BE2C (cell line): ENCODE measurements at regions not wholly inside any gene's neighbourhood (a gene's known extent, or its start where the extent isn't known, plus 50 kb on each side); places are given as distances from the start of the nearest gene placed in this dataset.

ENCODE experiments used
- DNase-seq: peaks from one replicate; pipeline ENCODE4 v3.0.0-alpha.2; 2020
- H3K27me3 ChIP-seq: fragments of 250-450 bp; sonication (Bioruptor Pico); 2 replicates; pipeline ENCODE4 v1.5.1; 2020; ENCODE audit warnings: mild to moderate bottlenecking
- H3K36me3 ChIP-seq: fragments of 250-450 bp; sonication (Bioruptor Pico); 2 replicates; pipeline ENCODE4 v1.5.1; 2020; ENCODE audit warnings: mild to moderate bottlenecking
- H3K4me1 ChIP-seq: fragments of 250-450 bp; sonication (Bioruptor Pico); 2 replicates; pipeline ENCODE4 v1.5.1; 2020
- H3K4me3 ChIP-seq: 2 replicates; pipeline ENCODE4 v1.5.1; 2011; ENCODE audit warnings: low read depth, low read length
- H3K9me3 ChIP-seq: fragments of 250-450 bp; sonication (Bioruptor Pico); 2 replicates; pipeline ENCODE4 v1.5.1; 2020
- TF ChIP-seq, protein P1 (sequence below): IDR thresholded peaks from 2 replicates; pipeline ENCODE4 v1.5.1; 2012; ENCODE audit warnings: mild to moderate bottlenecking, low read depth, low read length

DNA sequence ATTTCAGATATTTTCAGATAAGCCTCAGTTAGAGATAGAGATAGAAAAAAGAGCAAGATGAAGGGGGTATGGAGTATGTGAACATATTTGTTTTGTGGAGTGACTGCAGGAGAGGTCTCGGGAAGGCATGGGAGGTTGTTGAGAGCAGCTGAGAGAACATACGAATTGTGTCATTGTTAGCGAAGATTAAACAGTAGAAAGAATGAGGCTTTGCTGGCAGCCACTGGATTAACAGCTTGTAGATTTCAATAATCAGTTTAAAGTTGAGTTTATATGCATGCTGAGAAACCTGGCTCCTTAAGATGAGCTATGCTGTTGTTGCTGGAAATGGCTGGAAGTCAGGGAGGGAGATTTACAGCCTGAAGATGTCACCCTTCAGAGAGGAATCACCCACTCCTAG is 100.9 kb upstream of the SORCS3 start:
- no peaks in the 10 kb centered on the region for H3K27me3 ChIP-seq
- no peaks in the 10 kb centered on the region for H3K4me1 ChIP-seq
- DNase-seq = no peak
- no peaks in the 10 kb centered on the region for H3K36me3 ChIP-seq
- no peaks in the 10 kb centered on the region for H3K9me3 ChIP-seq
- TF ChIP-seq, protein P1, sequence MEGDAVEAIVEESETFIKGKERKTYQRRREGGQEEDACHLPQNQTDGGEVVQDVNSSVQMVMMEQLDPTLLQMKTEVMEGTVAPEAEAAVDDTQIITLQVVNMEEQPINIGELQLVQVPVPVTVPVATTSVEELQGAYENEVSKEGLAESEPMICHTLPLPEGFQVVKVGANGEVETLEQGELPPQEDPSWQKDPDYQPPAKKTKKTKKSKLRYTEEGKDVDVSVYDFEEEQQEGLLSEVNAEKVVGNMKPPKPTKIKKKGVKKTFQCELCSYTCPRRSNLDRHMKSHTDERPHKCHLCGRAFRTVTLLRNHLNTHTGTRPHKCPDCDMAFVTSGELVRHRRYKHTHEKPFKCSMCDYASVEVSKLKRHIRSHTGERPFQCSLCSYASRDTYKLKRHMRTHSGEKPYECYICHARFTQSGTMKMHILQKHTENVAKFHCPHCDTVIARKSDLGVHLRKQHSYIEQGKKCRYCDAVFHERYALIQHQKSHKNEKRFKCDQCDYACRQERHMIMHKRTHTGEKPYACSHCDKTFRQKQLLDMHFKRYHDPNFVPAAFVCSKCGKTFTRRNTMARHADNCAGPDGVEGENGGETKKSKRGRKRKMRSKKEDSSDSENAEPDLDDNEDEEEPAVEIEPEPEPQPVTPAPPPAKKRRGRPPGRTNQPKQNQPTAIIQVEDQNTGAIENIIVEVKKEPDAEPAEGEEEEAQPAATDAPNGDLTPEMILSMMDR = no peak
- H3K4me3 ChIP-seq = no peak overlapping the region

DNA sequence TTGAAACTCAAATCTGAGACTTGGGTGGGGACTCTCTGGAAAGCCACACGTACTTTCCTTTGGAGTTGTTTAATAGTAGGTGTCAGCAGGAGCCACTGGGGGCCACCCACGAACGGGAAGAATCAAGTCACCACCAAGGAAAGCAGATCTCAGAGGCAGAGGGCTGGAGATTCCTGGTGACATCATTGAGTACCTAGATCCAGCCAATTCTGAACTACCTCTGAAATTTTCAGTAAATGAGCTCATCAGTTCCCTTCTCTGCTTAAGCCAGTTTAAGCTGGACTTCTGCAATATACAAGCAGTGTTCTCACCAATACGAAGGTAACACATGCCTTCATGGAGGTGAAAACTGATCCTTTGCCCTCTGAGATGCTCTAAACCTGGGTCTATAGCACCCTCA is 99.3 kb upstream of the SORCS3 start:
- no peaks in the 10 kb centered on the region for H3K36me3 ChIP-seq
- H3K4me1 ChIP-seq = no peaks in the 10 kb centered on the region
- DNase-seq = no peak
- H3K27me3 ChIP-seq = no peaks in the 10 kb centered on the region
- no peak overlapping the region for H3K4me3 ChIP-seq
- no peaks in the 10 kb centered on the region for H3K9me3 ChIP-seq
- TF ChIP-seq, protein P1 = no peak

DNA sequence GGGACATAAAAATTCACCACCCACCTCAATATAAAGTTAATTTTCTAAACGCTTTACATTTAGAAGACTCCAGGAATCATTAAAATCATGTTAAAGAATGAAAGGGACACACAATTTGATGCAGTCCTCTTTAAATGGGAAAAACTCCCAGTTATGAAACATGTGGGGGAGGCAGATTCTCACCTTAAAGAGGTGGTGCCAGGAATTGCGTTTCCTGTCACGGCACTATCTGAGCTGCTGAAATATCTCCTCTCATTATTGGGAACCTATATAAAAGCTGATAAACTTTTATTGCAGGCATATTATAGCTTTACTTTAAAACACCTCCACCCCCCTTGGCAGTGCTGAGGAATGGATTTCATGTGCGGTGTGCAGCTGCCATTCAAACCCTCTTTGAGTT is 94.8 kb upstream of the SORCS3 start:
- TF ChIP-seq, protein P1 = no peak
- no peaks in the 10 kb centered on the region for H3K27me3 ChIP-seq
- no peak for DNase-seq
- no peak overlapping the region for H3K4me3 ChIP-seq
- H3K9me3 ChIP-seq = no peaks in the 10 kb centered on the region
- no peaks in the 10 kb centered on the region for H3K4me1 ChIP-seq
- H3K36me3 ChIP-seq = no peaks in the 10 kb centered on the region

DNA sequence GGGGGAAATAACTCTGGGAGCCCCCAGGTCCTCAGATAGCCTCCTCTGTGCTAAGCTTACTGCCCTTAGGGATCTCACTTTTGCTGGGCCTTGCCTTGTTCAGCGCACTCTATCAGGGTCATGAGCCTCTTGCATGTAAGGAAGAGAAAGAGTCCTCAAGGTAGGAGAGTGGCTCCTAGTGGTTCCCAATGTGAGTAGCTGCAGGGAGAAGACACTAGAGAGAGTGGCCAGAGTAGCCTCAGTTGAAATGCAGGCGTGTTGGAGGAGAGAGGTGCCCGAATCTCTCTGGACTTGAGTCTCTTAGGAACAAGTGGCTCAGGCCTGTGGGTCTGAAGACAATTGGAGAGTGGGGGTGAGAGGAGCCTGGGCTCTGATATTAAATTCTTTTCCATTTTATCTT is 94.3 kb upstream of the SORCS3 start:
- no peaks in the 10 kb centered on the region for H3K36me3 ChIP-seq
- no peaks in the 10 kb centered on the region for H3K4me1 ChIP-seq
- H3K27me3 ChIP-seq = no peaks in the 10 kb centered on the region
- TF ChIP-seq, protein P1 = no peak
- H3K4me3 ChIP-seq = no peak overlapping the region
- H3K9me3 ChIP-seq = no peaks in the 10 kb centered on the region
- no peak for DNase-seq

DNA sequence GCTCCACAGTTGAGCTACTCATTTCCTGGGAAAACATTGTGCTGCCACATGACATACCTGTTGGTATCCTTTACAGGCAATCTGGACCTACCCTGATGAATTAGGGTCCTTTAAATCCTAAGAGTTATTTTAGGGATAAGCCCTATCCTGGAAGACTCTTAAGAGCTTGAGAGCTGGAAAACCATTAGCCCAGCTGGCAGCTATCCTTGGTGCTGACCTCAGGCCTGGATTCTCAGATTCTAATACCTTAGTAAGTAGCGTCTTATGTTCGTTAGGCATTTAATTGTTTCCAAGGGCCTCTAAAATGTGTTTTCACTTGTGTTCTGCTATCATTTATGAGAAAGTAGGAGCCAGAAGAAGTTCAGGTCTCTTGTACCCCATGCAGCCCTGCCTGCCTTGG is 93.0 kb upstream of the SORCS3 start:
- TF ChIP-seq, protein P1 = no peak
- Histone ChIP-seq H3K27me3 (no peaks in the 10 kb centered on the region), H3K36me3 (no peaks in the 10 kb centered on the region), H3K9me3 (no peaks in the 10 kb centered on the region), H3K4me3 (no peak overlapping the region), H3K4me1 (no peaks in the 10 kb centered on the region)
- no peak for DNase-seq

DNA sequence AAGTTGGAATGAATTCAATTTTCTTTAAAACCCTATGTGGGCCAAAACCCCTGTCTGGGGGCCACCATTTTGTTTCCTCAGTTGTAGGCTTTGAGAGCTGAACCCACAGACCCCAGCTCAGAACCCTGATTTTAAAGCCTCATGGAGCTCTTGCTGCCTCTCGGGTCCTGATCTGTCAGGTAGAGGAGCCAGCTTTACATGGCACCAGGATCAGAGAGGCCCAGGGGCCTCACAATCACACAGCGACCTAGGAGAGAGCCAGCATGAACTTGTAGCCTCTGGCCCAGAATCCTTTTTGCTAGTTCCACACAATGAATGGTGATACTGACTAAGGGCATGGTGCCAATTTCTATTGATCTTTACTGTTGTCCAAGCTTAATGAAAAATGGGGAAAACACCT is 84.3 kb upstream of the SORCS3 start:
- H3K4me3 ChIP-seq = no peak overlapping the region
- H3K9me3 ChIP-seq = no peaks in the 10 kb centered on the region
- no peak for DNase-seq
- no peaks in the 10 kb centered on the region for H3K4me1 ChIP-seq
- TF ChIP-seq, protein P1 = no peak
- H3K36me3 ChIP-seq = no peaks in the 10 kb centered on the region
- no peaks in the 10 kb centered on the region for H3K27me3 ChIP-seq
